ENCODE measurements at regions not wholly inside any gene's neighbourhood (a gene's known extent, or its start where the extent isn't known, plus 50 kb on each side); places are given as distances from the start of the nearest gene placed in this dataset.

DNA sequence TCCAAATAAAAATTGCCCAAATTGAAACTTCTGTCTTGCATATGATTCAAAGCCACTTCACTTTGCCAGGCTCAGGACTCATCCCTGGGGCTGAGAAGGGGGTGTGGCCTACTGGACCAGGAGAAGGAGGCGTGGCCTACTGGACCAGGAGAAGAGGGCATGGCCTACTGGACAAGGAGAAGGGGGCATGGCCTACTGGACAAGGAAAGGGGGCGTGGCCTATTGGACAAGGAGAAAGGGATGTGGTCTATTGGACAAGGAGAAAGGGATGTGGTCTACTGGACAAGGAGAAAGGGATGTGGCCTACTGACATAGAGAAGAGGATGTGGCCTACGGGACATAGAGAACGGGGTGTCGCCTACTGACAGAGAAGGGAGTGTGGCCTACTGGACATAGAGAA, 405.3 kb downstream of the RRAGC start:
- DNase-seq = no peak

GRCh38 chr1:38452246-38452645, 405.7 kb upstream of the POU3F1 start:
- DNase-seq = no peak

DNA sequence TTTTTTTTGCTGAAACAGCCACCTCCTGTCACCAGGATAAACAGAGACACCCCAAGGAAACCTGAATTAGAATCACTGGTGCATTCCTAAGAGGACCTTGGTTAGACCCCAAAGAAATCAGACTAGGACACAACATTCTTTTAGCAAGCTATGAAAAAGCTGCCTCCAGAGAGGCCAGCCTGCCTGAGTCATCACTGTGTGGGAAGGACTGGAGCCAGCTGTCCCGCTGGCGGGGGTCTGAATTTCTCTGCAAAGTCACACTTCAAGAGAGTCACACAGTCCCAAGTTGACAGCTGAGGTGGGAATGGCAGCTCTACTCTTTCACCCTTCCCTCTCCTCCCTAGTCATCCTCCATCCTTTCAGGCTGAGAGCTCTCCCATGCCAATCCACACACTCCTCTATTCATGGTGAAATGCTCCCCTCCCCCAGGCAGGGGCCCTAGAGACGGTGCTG, 405.0 kb upstream of the POU3F1 start:
- peak in 2 of 4 experiments; percentile 19 to 30 for DNase-seq

- DNase-seq = no peak
Measured at GRCh38 chr1:38448893-38449292, 402.3 kb upstream of the POU3F1 start.

GRCh38 chr1:38446936-38447335, 400.3 kb upstream of the POU3F1 start:
- DNase-seq = no peak

- no peak for DNase-seq
Measured at GRCh38 chr1:38444770-38445442, 398.3 kb upstream of the POU3F1 start.

- DNase-seq = no peak
Measured at GRCh38 chr1:38444311-38444710, 397.7 kb upstream of the POU3F1 start.

- DNase-seq = no peak
Measured at GRCh38 chr1:38440402-38440801, 393.8 kb upstream of the POU3F1 start.

DNA sequence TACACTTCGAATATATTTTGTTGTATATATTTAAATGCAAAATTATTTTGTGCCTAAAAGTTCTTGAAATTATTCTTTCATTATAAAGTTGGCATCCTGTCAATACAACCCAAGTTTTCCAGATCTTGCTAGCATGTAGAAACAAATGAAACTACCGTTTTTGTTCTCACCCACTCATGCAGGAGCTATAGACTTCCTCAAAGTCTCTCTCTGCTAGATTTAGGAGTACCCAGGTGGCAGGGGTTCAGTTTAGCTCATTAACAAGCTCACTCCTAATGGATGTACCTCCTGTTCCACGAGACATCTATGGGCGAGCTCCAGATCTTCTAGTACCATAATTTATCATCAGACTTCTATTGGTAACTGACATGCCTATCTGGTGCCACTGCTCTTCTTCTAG, 390.2 kb upstream of the POU3F1 start:
- no peak for DNase-seq

- DNase-seq = no peak
Measured at GRCh38 chr1:38436006-38436405, 389.4 kb upstream of the POU3F1 start.

GRCh38 chr1:38433084-38433722, 386.6 kb upstream of the POU3F1 start:
- DNase-seq = no peak

DNA sequence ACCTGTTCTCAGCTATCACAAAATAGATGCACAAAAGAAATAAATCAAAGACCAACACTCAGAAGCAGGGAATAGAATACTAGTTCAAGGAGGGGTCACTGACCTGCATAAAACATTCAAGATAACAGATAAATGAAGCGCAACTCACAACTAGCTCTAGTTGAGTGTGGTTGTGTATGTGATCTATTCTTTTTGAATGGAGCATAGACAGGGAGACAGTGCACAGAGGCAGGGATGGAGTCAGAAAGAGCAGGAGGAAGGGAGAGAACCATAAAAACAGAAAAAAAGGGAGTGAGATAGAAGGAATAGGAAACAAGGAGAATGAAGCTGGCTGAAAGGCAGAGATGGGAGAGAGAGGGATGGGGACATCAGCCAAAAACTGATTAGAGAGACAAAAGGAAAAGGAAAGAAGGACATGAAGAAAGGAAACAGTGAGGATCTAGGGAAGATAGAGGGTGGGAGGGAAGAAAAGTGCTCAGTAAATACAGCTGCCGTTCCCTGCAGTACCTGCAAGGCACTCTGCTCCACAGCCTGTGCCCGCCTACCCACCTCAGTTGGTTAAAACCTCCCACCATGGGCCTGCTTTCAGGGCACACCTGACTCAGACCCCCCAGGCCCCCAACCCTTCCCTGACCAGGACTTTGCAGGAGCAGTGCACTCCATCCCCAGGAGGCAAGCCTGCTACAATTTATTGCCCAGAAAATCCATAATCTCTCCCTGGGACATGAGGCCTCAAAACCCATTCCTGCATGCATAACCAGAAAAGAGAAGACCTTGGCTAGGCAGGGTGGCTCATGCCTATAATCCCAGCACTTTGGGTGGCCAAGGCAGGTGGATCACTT, 385.2 kb upstream of the POU3F1 start:
- DNase-seq = no peak

DNA sequence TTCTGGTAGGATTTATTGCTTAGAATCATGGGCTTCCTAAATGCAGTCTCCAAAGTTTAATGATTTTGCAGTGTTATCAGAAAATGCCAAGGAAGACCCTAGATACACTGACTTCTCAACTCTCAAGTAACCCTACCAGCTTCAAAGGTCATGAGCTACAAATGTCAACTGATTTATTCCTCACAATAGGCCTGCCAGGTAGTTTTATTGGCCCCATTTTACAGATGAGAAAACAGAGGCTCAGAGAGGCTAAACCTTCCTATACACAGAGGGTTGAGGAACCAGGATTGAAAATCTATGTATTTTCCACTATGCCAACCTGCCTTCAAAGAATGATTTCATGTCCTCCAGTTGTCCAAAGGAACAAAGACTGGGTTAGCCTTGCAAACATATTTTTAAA, 384.4 kb upstream of the POU3F1 start:
- no peak for DNase-seq

DNA sequence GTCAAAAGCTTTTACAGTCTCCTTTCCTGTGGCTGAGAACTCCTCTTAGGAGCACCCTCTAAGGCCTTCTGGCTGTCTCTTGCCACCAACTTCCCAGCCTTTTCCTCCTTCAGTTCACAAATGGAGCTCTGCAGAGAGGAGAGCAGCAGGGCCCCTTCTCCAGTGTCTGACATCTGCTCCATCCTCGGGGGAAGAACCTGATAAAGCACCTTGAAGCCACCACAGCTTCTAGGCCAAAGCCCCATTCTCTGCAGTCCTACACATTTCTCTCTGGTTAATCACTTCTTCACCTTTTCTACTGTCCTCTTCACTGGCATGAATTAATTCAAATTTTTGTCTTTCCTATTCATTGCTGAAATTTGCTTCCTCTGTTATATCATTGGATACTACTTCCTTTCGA, 378.1 kb upstream of the POU3F1 start:
- DNase-seq = no peak

DNA sequence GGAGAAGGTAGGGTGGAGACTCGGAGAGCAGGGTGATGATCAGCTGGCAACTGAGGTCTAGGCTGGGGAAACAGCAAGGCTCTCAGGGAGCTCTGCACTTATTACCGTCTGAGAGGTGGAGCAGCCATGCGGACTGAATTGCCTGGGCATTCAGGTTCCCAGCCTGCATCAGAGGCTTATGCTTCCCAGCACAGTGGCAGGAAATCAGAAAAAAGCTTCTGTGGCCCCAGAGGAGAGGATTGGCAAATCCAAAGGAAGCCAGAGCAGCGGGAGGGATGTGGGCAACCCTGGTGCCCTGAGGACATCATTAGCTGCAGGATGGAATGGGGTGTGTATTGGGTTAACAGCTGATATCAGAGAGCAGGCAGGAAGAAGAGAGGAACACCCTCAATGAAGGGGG, 374.1 kb upstream of the POU3F1 start:
- DNase-seq = no peak

GRCh38 chr1:38418195-38419030, 371.8 kb upstream of the POU3F1 start:
- no peak for DNase-seq

DNA sequence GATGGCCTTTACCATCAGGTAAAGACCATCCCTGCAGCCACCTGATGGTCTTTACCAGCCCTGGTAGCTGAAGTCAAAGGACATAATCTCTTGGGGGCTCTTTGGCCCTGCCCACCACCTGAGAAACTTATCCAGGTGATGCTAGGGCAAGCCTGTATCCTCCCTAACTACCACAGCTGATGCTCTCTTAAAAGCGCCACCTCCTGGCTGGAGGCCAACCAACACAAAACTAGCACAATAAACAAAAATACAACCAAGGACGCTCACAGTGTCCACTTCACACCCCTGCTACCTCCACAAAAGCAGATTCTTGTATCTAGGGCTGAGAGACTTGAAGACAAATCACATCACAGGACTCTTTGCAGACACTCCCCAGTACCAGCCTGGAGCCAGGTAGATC, 357.1 kb upstream of the POU3F1 start:
- DNase-seq = no peak

GRCh38 chr1:38402230-38402815, 355.7 kb upstream of the POU3F1 start:
- no peak for DNase-seq

DNA sequence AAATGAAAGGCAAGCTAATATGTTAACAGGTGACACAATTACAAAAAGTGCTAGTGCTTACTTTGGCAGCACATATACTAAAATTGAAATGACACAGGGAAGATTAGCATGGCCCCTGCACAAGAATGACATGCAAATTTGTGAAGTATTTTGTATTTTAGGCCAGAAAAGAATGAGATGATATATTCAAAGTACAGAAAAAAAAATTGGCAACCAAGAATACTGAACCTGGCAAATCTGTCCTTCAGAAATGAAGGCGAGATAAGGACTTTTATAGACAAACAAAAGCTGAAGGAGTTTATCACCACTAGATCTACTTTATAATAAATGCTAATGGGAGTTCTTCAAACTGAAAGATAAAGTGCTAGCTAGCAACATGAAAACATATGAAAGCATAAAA, 350.0 kb upstream of the POU3F1 start:
- DNase-seq = no peak

DNA sequence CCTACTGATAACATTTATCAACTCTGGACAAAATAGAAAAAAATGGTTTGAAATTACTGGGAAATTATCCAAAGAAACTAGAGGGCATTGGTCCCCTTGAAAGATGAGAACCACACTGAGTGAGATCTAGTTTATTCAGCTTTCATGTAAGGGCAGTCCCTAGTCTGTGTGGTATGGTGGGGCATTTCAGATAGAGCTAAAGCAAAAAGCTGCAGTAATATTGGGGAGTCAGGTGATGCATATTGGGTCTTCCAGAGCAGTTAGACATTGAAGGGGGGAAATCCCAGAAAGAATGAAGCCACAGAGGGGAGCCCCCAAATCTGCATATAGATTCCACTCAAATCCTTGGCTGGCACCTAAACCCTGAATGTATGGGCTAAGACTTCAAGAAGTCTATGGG, 347.7 kb upstream of the POU3F1 start:
- DNase-seq = no peak

DNA sequence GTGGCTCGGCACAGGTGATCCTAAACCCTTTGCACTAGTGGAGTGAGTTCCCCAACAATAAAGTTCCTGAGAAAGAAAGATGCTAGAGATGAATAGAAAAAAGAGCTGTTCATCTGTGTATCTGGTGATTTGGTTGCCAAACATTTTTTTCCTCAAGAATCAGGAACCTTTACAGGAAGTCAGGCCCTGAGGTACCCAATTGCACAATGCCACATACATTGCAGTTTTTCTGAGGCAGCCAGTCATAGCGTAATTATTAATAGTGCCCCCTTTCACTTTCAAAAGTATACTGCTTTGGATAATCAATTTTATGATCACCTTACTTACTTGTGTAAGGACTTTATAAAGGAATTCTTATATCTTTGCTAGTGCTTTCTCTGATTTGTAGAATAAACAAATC, 346.3 kb upstream of the POU3F1 start:
- DNase-seq = peak; percentile 24 to 58 (median 42)

DNA sequence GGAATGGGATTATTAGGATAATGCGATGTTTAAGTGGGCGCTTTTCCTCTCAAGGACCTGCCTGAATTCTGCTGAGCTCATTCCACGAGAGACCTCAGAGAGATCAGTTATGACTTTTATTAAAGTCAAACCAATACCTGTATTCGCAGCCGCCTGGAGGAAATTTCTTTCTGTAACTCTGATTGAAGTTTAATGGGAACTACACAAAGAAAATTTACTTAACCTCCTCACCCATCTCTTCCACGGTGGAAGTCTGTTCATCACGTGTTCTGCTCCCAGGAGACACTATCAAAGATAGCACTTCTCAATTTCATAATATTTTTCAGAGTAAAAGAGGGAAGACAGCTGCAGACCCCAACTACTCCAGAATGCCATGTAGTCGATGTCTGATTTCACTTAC, 334.7 kb upstream of the POU3F1 start:
- no peak for DNase-seq

Data from suppressor macrophage (primary cell).